ENCODE measurements at regions not wholly inside any gene's neighbourhood (a gene's known extent, or its start where the extent isn't known, plus 50 kb on each side); places are given as distances from the start of the nearest gene placed in this dataset.

DNA sequence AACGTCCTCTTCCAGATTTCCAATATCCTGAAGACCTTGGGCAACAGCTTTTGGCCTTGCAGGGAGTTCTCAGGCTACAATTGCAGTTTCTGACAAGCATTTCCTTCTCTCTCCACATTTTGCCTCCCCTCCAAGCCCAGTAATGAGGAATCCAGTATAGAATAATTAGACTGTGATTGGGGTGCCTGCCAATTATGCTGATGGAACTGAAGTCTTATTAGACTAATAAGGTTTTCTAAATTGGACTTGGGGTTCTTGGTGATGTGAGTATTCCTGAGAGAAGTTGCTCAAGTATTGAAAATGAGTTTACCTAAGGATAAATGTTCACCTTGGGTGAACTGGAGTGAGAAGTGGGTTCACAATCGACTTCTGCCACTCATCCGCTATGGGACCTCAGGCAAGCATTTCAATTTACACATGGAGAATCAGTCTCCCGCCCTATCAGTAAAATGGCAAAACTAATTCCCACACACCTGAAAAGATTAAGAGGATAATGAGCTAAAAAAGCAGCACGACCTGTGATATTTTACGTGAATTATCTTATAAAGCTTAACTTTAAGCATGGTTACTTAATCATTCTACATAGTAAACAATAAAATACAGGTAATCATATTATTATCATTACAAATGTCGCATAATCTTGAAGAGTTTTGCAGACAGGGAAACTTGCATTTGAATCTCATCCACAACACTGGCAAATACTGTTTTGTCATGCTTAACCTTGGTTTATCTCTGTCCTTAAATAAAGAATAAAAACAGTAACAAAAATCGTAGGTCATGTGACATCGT lies 628.0 kb downstream of the TMEM114 start (continued):
- TF ChIP-seq, protein P1, sequence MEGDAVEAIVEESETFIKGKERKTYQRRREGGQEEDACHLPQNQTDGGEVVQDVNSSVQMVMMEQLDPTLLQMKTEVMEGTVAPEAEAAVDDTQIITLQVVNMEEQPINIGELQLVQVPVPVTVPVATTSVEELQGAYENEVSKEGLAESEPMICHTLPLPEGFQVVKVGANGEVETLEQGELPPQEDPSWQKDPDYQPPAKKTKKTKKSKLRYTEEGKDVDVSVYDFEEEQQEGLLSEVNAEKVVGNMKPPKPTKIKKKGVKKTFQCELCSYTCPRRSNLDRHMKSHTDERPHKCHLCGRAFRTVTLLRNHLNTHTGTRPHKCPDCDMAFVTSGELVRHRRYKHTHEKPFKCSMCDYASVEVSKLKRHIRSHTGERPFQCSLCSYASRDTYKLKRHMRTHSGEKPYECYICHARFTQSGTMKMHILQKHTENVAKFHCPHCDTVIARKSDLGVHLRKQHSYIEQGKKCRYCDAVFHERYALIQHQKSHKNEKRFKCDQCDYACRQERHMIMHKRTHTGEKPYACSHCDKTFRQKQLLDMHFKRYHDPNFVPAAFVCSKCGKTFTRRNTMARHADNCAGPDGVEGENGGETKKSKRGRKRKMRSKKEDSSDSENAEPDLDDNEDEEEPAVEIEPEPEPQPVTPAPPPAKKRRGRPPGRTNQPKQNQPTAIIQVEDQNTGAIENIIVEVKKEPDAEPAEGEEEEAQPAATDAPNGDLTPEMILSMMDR (IDR thresholded peaks at IDR 0.05; ENCODE audit: control extremely low read depth in 1 of 3, insufficient read depth in 1 of 3, low read depth in 1 of 3, low read length in 3 of 3) = no peak
- no peak for TF ChIP-seq SIRT6 (IDR thresholded peaks at IDR 0.05; ENCODE audit: low read length)
- no peak for TF ChIP-seq RNF2 (IDR thresholded peaks at IDR 0.05; ENCODE audit: borderline replicate concordance, low read depth, low read length, missing control alignments, poor library complexity, severe bottlenecking)
- TF ChIP-seq, protein P2, sequence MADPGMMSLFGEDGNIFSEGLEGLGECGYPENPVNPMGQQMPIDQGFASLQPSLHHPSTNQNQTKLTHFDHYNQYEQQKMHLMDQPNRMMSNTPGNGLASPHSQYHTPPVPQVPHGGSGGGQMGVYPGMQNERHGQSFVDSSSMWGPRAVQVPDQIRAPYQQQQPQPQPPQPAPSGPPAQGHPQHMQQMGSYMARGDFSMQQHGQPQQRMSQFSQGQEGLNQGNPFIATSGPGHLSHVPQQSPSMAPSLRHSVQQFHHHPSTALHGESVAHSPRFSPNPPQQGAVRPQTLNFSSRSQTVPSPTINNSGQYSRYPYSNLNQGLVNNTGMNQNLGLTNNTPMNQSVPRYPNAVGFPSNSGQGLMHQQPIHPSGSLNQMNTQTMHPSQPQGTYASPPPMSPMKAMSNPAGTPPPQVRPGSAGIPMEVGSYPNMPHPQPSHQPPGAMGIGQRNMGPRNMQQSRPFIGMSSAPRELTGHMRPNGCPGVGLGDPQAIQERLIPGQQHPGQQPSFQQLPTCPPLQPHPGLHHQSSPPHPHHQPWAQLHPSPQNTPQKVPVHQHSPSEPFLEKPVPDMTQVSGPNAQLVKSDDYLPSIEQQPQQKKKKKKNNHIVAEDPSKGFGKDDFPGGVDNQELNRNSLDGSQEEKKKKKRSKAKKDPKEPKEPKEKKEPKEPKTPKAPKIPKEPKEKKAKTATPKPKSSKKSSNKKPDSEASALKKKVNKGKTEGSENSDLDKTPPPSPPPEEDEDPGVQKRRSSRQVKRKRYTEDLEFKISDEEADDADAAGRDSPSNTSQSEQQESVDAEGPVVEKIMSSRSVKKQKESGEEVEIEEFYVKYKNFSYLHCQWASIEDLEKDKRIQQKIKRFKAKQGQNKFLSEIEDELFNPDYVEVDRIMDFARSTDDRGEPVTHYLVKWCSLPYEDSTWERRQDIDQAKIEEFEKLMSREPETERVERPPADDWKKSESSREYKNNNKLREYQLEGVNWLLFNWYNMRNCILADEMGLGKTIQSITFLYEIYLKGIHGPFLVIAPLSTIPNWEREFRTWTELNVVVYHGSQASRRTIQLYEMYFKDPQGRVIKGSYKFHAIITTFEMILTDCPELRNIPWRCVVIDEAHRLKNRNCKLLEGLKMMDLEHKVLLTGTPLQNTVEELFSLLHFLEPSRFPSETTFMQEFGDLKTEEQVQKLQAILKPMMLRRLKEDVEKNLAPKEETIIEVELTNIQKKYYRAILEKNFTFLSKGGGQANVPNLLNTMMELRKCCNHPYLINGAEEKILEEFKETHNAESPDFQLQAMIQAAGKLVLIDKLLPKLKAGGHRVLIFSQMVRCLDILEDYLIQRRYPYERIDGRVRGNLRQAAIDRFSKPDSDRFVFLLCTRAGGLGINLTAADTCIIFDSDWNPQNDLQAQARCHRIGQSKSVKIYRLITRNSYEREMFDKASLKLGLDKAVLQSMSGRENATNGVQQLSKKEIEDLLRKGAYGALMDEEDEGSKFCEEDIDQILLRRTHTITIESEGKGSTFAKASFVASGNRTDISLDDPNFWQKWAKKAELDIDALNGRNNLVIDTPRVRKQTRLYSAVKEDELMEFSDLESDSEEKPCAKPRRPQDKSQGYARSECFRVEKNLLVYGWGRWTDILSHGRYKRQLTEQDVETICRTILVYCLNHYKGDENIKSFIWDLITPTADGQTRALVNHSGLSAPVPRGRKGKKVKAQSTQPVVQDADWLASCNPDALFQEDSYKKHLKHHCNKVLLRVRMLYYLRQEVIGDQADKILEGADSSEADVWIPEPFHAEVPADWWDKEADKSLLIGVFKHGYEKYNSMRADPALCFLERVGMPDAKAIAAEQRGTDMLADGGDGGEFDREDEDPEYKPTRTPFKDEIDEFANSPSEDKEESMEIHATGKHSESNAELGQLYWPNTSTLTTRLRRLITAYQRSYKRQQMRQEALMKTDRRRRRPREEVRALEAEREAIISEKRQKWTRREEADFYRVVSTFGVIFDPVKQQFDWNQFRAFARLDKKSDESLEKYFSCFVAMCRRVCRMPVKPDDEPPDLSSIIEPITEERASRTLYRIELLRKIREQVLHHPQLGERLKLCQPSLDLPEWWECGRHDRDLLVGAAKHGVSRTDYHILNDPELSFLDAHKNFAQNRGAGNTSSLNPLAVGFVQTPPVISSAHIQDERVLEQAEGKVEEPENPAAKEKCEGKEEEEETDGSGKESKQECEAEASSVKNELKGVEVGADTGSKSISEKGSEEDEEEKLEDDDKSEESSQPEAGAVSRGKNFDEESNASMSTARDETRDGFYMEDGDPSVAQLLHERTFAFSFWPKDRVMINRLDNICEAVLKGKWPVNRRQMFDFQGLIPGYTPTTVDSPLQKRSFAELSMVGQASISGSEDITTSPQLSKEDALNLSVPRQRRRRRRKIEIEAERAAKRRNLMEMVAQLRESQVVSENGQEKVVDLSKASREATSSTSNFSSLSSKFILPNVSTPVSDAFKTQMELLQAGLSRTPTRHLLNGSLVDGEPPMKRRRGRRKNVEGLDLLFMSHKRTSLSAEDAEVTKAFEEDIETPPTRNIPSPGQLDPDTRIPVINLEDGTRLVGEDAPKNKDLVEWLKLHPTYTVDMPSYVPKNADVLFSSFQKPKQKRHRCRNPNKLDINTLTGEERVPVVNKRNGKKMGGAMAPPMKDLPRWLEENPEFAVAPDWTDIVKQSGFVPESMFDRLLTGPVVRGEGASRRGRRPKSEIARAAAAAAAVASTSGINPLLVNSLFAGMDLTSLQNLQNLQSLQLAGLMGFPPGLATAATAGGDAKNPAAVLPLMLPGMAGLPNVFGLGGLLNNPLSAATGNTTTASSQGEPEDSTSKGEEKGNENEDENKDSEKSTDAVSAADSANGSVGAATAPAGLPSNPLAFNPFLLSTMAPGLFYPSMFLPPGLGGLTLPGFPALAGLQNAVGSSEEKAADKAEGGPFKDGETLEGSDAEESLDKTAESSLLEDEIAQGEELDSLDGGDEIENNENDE (IDR thresholded peaks at IDR 0.05; ENCODE audit: insufficient replicate concordance, low read length) = no peak
- TF ChIP-seq TAF7 (optimal IDR thresholded peaks at IDR 0.05; ENCODE audit: borderline replicate concordance, low read depth, low read length) = no peak
- no peak for TF ChIP-seq EGR1 (IDR thresholded peaks at IDR 0.05; ENCODE audit: borderline replicate concordance, low read depth, low read length)
- no peak for TF ChIP-seq BRCA1 (IDR thresholded peaks at IDR 0.05; ENCODE audit: low read depth, low read length)
